Smooth muscle cell (in vitro differentiated cells): ENCODE measurements at regions not wholly inside any gene's neighbourhood (a gene's known extent, or its start where the extent isn't known, plus 50 kb on each side); places are given as distances from the start of the nearest gene placed in this dataset.
"Not testable (repeated sequence)": the region's sequence is repeated elsewhere in the genome, so short reads cannot be mapped to it uniquely, and the experiment has no call there.

ENCODE experiments used
- DNase-seq: peaks from one replicate; lab custom pipeline; 2025; ENCODE audit not compliant: unreplicated experiment; lab: John Stamatoyannopoulos, UW
- H2AFZ ChIP-seq: fragments of 200-600 bp; sonication (generic); 2 replicates; pipeline ENCODE4 v1.6.0; 2016; ENCODE audit warnings: antibody characterized with exemption, low read depth, mild to moderate bottlenecking
- H3F3A ChIP-seq: fragments of 200-600 bp; sonication (generic); 2 replicates; pipeline ENCODE4 v1.6.0; 2017; ENCODE audit warnings: antibody characterized with exemption, low read depth
- H3K27ac ChIP-seq: fragments of 200-600 bp; sonication (generic); 2 replicates; pipeline ENCODE4 v1.5.1; 2016; ENCODE audit warnings: low read depth, mild to moderate bottlenecking
- H3K27me3 ChIP-seq: fragments of 200-600 bp; sonication (generic); 2 replicates; pipeline ENCODE4 v1.6.1; 2016; ENCODE audit warnings: low read depth, mild to moderate bottlenecking
- H3K36me3 ChIP-seq: fragments of 200-600 bp; sonication (generic); 2 replicates; pipeline ENCODE4 v1.5.1; 2016; ENCODE audit warnings: low read depth
- H3K4me1 ChIP-seq: fragments of 200-600 bp; sonication (generic); 2 replicates; pipeline ENCODE4 v1.5.1; 2016; ENCODE audit warnings: low read depth
- H3K4me2 ChIP-seq: fragments of 200-600 bp; sonication (generic); 2 replicates; pipeline ENCODE4 v1.6.0; 2016; ENCODE audit warnings: mild to moderate bottlenecking
- H3K4me3 ChIP-seq: fragments of 200-600 bp; sonication (generic); 2 replicates; pipeline ENCODE4 v1.5.1; 2016; ENCODE audit warnings: mild to moderate bottlenecking
- H3K79me2 ChIP-seq: fragments of 200-600 bp; sonication (generic); 2 replicates; pipeline ENCODE4 v1.6.0; 2016; ENCODE audit warnings: low read depth, mild to moderate bottlenecking
- H3K9ac ChIP-seq: fragments of 200-600 bp; sonication (generic); 2 replicates; pipeline ENCODE4 v1.6.0; 2016; ENCODE audit warnings: low read depth
- H3K9me3 ChIP-seq: fragments of 200-600 bp; sonication (generic); replicated peaks from 2 replicates; pipeline ENCODE4 v1.5.1; 2016; ENCODE audit warnings: low read depth
- H4K20me1 ChIP-seq: fragments of 200-600 bp; sonication (generic); 2 replicates; pipeline ENCODE4 v1.6.0; 2016; ENCODE audit warnings: low read depth
- WGBS: methylation state at CpG from one replicate; pipeline ENCODE4 v1.1.7; 2016; ENCODE audit warnings: low lambda C conversion rate; 5-methylcytosine and 5-hydroxymethylcytosine counted together
- TF ChIP-seq, protein P1 (sequence below): fragments of 200-600 bp; sonication (generic); IDR thresholded peaks from 2 replicates; pipeline ENCODE4 v1.5.1; 2017; ENCODE audit warnings: borderline replicate concordance, mild to moderate bottlenecking, antibody characterized with exemption; ENCODE audit not compliant: insufficient read depth, poor library complexity, severe bottlenecking

- Histone ChIP-seq H3K4me3 (no peak overlapping the region), H3K79me2 (no peaks in the 10 kb centered on the region), H3F3A (no peaks in the 10 kb centered on the region), H4K20me1 (no peaks in the 10 kb centered on the region), H3K36me3 (no peaks in the 10 kb centered on the region), H3K4me2 (no peak overlapping the region), H3K27ac (no peak overlapping the region), H3K9me3 (no peaks in the 10 kb centered on the region), H2AFZ (no peak overlapping the region), H3K4me1 (no peaks in the 10 kb centered on the region), H3K9ac (no peak overlapping the region), H3K27me3 (peaks cover 13% of the 10 kb centered on the region)
- TF ChIP-seq, protein P1, sequence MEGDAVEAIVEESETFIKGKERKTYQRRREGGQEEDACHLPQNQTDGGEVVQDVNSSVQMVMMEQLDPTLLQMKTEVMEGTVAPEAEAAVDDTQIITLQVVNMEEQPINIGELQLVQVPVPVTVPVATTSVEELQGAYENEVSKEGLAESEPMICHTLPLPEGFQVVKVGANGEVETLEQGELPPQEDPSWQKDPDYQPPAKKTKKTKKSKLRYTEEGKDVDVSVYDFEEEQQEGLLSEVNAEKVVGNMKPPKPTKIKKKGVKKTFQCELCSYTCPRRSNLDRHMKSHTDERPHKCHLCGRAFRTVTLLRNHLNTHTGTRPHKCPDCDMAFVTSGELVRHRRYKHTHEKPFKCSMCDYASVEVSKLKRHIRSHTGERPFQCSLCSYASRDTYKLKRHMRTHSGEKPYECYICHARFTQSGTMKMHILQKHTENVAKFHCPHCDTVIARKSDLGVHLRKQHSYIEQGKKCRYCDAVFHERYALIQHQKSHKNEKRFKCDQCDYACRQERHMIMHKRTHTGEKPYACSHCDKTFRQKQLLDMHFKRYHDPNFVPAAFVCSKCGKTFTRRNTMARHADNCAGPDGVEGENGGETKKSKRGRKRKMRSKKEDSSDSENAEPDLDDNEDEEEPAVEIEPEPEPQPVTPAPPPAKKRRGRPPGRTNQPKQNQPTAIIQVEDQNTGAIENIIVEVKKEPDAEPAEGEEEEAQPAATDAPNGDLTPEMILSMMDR, result no peak
- 85% methylated on average over 5 of the region's 5 CpGs for WGBS
- no peak for DNase-seq
Observed at GRCh38 chr3:127439621-127440020, 150.9 kb downstream of the TPRA1 start.

DNA sequence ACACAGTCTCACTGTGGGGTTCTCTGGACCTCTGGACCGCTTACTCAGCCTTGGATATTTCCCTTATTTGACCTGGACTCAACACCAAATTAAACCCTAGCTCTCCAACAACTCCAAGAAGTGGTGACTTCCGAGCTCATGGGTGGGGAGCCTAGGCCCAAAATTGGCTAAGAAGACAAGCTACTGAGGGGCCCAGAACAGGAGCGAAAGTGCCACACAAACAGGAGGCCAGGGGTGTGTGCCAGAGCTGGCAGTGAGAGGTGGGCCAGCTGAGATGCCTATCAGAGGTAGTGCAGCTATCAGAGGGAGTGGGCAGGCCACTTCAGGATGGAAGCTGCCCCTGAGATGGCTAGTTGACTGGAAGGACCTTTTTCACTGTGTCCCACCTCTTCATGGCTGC is 151.1 kb upstream of the PRR20G start:
- no peak overlapping the region for H3K4me3 ChIP-seq
- H3K9ac ChIP-seq, result no peak overlapping the region
- no peaks in the 10 kb centered on the region for H3K79me2 ChIP-seq
- no peak overlapping the region for H2AFZ ChIP-seq
- H3K36me3 ChIP-seq, result no peaks in the 10 kb centered on the region
- 99% methylated on average over 3 of the region's 3 CpGs for WGBS
- TF ChIP-seq, protein P1, result no peak
- H3K4me1 ChIP-seq, result no peaks in the 10 kb centered on the region
- H3K27me3 ChIP-seq, result peaks cover 13% of the 10 kb centered on the region
- no peak overlapping the region for H3K27ac ChIP-seq
- no peak for DNase-seq
- no peaks in the 10 kb centered on the region for H4K20me1 ChIP-seq
- no peaks in the 10 kb centered on the region for H3K9me3 ChIP-seq
- no peaks in the 10 kb centered on the region for H3F3A ChIP-seq
- no peak overlapping the region for H3K4me2 ChIP-seq

GRCh38 chr3:127438371-127438770 is 150.5 kb upstream of the PRR20G start:
- TF ChIP-seq, protein P1, result no peak
- Histone ChIP-seq H3K9ac (no peak overlapping the region), H2AFZ (no peak overlapping the region), H3K27me3 (peaks cover 13% of the 10 kb centered on the region), H3K4me1 (no peaks in the 10 kb centered on the region), H3K9me3 (no peaks in the 10 kb centered on the region), H4K20me1 (no peaks in the 10 kb centered on the region), H3K27ac (no peak overlapping the region), H3K79me2 (no peaks in the 10 kb centered on the region), H3F3A (no peaks in the 10 kb centered on the region), H3K4me3 (no peak overlapping the region), H3K4me2 (no peak overlapping the region), H3K36me3 (no peaks in the 10 kb centered on the region)
- no peak for DNase-seq
- 95% methylated on average over 4 of the region's 4 CpGs for WGBS

GRCh38 chr3:127435299-127435698 is 147.5 kb upstream of the PRR20G start:
- not testable (repeated sequence) for DNase-seq, H3K9ac ChIP-seq
- 93% methylated on average over 2 of the region's 2 CpGs for WGBS

More at GRCh38 chr3:127435299-127435698, 147.5 kb upstream of the PRR20G start:
- H3K27me3 ChIP-seq, result peaks cover 16% of the 10 kb centered on the region
- H3K4me1 ChIP-seq, H3K79me2 ChIP-seq, H3K36me3 ChIP-seq, H3F3A ChIP-seq, H3K4me3 ChIP-seq, H3K4me2 ChIP-seq, H4K20me1 ChIP-seq, H3K9me3 ChIP-seq, H2AFZ ChIP-seq, H3K27ac ChIP-seq: not testable (repeated sequence)
